Lower leg skin (tissue), 3 donors: ENCODE measurements at regions not wholly inside any gene's neighbourhood (a gene's known extent, or its start where the extent isn't known, plus 50 kb on each side); places are given as distances from the start of the nearest gene placed in this dataset.

Experiments used
- CTCF ChIP-seq, 3 donors: fragments of 450-650 bp; IDR thresholded peaks; one replicate each; pipeline ENCODE4 v1.5.1; 2016; ENCODE audit warnings: antibody characterized with exemption in 3 of 3, mild to moderate bottlenecking in 3 of 3, moderate library complexity in 2 of 3
- POLR2A ChIP-seq, 2 donors: fragments of 450-650 bp; IDR thresholded peaks; one replicate each; pipeline ENCODE4 v1.6.1; 2016 to 2017; ENCODE audit warnings: antibody characterized with exemption in 2 of 2, mild to moderate bottlenecking in 1 of 2, moderate library complexity in 1 of 2

GRCh38 chr2:8064603-8065002 lies 617.3 kb upstream of the ID2 start:
- no peak for TF ChIP-seq CTCF (IDR thresholded peaks at IDR 0.05)
- no peak for TF ChIP-seq POLR2A (IDR thresholded peaks at IDR 0.05)
